ENCODE measurements at regions not wholly inside any gene's neighbourhood (a gene's known extent, or its start where the extent isn't known, plus 50 kb on each side); places are given as distances from the start of the nearest gene placed in this dataset.

GRCh38 chr6:19691465-19692167, 145.6 kb upstream of the ID4 start:
- H3K9ac ChIP-seq (ENCODE audit: low read length): peak overlapping the region; percentile 85
- peak overlapping the region; percentile 56 for H2AFZ ChIP-seq (ENCODE audit: low read depth, low read length)
- H3K36me3 ChIP-seq (ENCODE audit: insufficient read depth, low read length): no peaks in the 10 kb centered on the region
- H3K79me2 ChIP-seq (replicated peaks; ENCODE audit: insufficient read depth, low read length): peaks cover 3% of the 10 kb centered on the region
- H3K27ac ChIP-seq (ENCODE audit: low read length): peak overlapping the region; percentile 95
- no peaks in the 10 kb centered on the region for H3F3A ChIP-seq (ENCODE audit: insufficient read depth, low read length, poor library complexity, severe bottlenecking)
- peak; percentile 61 for TF ChIP-seq SMC3 (conservative IDR thresholded peaks at IDR 0.05; ENCODE audit: poor library complexity)
- TF ChIP-seq REST (IDR thresholded peaks at IDR 0.05; ENCODE audit: borderline replicate concordance): peak; percentile 84
- peak; percentile 50 for TF ChIP-seq RAD21 (conservative IDR thresholded peaks at IDR 0.05)
- peak; percentile 84 for TF ChIP-seq POLR2AphosphoS5 (IDR thresholded peaks at IDR 0.05)
- TF ChIP-seq TAF1 (IDR thresholded peaks at IDR 0.05; ENCODE audit: low read depth): peak; percentile 79
- TF ChIP-seq MXI1 (conservative IDR thresholded peaks at IDR 0.05; ENCODE audit: poor library complexity, severe bottlenecking): peak; percentile 51
- no peak for TF ChIP-seq CTCF (IDR thresholded peaks at IDR 0.05; ENCODE audit: poor library complexity, severe bottlenecking)
- TF ChIP-seq EZH2 (IDR thresholded peaks at IDR 0.05; ENCODE audit: borderline replicate concordance, insufficient read depth, low read length, poor library complexity, severe bottlenecking): no peak
- no peaks in the 10 kb centered on the region for H3K9me3 ChIP-seq (ENCODE audit: low read length)
- peak overlapping the region; percentile 73 for H3K4me3 ChIP-seq (ENCODE audit: low read length)
- no peaks in the 10 kb centered on the region for H3K27me3 ChIP-seq (ENCODE audit: insufficient read depth, low read depth, low read length)
- H3K9me2 ChIP-seq (ENCODE audit: insufficient read depth, low read length): no peaks in the 10 kb centered on the region
- no peaks in the 10 kb centered on the region for H4K20me1 ChIP-seq (ENCODE audit: insufficient read depth)
- H3K4me2 ChIP-seq (ENCODE audit: low read length): peak overlapping the region; percentile 71

GRCh38 chr6:19692506-19693298, 144.5 kb upstream of the ID4 start:
- no peaks in the 10 kb centered on the region for H3K27me3 ChIP-seq (ENCODE audit: insufficient read depth, low read depth, low read length)
- H3K79me2 ChIP-seq (replicated peaks; ENCODE audit: insufficient read depth, low read length): peaks cover 3% of the 10 kb centered on the region
- H3K4me2 ChIP-seq (ENCODE audit: low read length): peak overlapping the region; percentile 71
- H3K36me3 ChIP-seq (ENCODE audit: insufficient read depth, low read length): no peaks in the 10 kb centered on the region
- no peaks in the 10 kb centered on the region for H3K9me2 ChIP-seq (ENCODE audit: insufficient read depth, low read length)
- TF ChIP-seq EP300 (conservative IDR thresholded peaks at IDR 0.05; ENCODE audit: poor library complexity, severe bottlenecking) (no peak), CTCF (IDR thresholded peaks at IDR 0.05; ENCODE audit: poor library complexity, severe bottlenecking) (no peak), REST (IDR thresholded peaks at IDR 0.05; ENCODE audit: borderline replicate concordance) (no peak), SMC3 (conservative IDR thresholded peaks at IDR 0.05; ENCODE audit: poor library complexity) (no peak), POLR2AphosphoS5 (IDR thresholded peaks at IDR 0.05) (no peak), MXI1 (conservative IDR thresholded peaks at IDR 0.05; ENCODE audit: poor library complexity, severe bottlenecking) (no peak), RAD21 (conservative IDR thresholded peaks at IDR 0.05) (no peak), EZH2 (IDR thresholded peaks at IDR 0.05; ENCODE audit: borderline replicate concordance, insufficient read depth, low read length, poor library complexity, severe bottlenecking) (no peak), TAF1 (IDR thresholded peaks at IDR 0.05; ENCODE audit: low read depth) (no peak)
- no peaks in the 10 kb centered on the region for H3K9me3 ChIP-seq (ENCODE audit: low read length)
- peak overlapping the region; percentile 95 for H3K27ac ChIP-seq (ENCODE audit: low read length)
- H2AFZ ChIP-seq (ENCODE audit: low read depth, low read length): peak overlapping the region; percentile 56
- no peaks in the 10 kb centered on the region for H4K20me1 ChIP-seq (ENCODE audit: insufficient read depth)
- no peaks in the 10 kb centered on the region for H3F3A ChIP-seq (ENCODE audit: insufficient read depth, low read length, poor library complexity, severe bottlenecking)
- peak overlapping the region; percentile 85 for H3K9ac ChIP-seq (ENCODE audit: low read length)
- peak overlapping the region; percentile 73 for H3K4me3 ChIP-seq (ENCODE audit: low read length)
